Epithelial cell of esophagus (primary cell): ENCODE measurements at regions not wholly inside any gene's neighbourhood (a gene's known extent, or its start where the extent isn't known, plus 50 kb on each side); places are given as distances from the start of the nearest gene placed in this dataset.
"Not testable (repeated sequence)": the region's sequence is repeated elsewhere in the genome, so short reads cannot be mapped to it uniquely, and the experiment has no call there.

Experiments used
- DNase-seq: peaks from one replicate; pipeline ENCODE4 v3.0.0; 2010; ENCODE audit warnings: low read depth
- H3K4me3 ChIP-seq: 2 replicates; pipeline ENCODE4 v1.5.1; 2011; ENCODE audit warnings: mild to moderate bottlenecking, low read length, control low read depth
- TF ChIP-seq, protein P1 (sequence below): IDR thresholded peaks from 2 replicates; pipeline ENCODE4 v1.5.1; 2011; ENCODE audit warnings: low read depth, mild to moderate bottlenecking, low read length, control low read depth, inconsistent platforms; ENCODE audit not compliant: insufficient read depth; ENCODE audit errors: missing control alignments

DNA sequence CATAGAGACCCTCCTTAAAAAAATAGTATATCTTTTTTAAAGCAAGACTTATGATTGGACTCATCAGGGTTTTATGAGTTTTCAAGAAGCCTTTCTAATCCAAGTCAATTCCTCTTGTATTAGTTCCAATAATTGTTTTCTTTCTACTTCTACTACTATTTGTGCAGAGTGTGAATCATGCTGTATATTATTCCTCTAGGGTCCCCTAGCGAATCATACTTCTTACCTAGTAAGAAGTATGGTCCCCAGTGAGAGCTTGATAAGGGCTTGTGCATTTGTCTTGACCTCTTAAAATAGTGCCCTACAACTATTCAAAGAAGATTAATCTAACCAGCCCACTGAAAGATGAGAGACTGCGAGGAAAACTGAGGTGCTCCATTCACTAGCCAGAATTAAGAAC lies 715.7 kb upstream of the ZP4 start:
- TF ChIP-seq, protein P1, sequence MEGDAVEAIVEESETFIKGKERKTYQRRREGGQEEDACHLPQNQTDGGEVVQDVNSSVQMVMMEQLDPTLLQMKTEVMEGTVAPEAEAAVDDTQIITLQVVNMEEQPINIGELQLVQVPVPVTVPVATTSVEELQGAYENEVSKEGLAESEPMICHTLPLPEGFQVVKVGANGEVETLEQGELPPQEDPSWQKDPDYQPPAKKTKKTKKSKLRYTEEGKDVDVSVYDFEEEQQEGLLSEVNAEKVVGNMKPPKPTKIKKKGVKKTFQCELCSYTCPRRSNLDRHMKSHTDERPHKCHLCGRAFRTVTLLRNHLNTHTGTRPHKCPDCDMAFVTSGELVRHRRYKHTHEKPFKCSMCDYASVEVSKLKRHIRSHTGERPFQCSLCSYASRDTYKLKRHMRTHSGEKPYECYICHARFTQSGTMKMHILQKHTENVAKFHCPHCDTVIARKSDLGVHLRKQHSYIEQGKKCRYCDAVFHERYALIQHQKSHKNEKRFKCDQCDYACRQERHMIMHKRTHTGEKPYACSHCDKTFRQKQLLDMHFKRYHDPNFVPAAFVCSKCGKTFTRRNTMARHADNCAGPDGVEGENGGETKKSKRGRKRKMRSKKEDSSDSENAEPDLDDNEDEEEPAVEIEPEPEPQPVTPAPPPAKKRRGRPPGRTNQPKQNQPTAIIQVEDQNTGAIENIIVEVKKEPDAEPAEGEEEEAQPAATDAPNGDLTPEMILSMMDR, result no peak
- no peak for DNase-seq
- H3K4me3 ChIP-seq, result no peak overlapping the region

GRCh38 chr1:238604357-238604756 lies 713.6 kb upstream of the ZP4 start:
- no peak for DNase-seq
- TF ChIP-seq, protein P1, result no peak
- H3K4me3 ChIP-seq, result no peak overlapping the region

- H3K4me3 ChIP-seq, result not testable (repeated sequence)
- TF ChIP-seq, protein P1, result peak; percentile 6
- DNase-seq, result peak; percentile 59
These were observed 710.9 kb upstream of the ZP4 start for GRCh38 chr1:238601604-238602003.

DNA sequence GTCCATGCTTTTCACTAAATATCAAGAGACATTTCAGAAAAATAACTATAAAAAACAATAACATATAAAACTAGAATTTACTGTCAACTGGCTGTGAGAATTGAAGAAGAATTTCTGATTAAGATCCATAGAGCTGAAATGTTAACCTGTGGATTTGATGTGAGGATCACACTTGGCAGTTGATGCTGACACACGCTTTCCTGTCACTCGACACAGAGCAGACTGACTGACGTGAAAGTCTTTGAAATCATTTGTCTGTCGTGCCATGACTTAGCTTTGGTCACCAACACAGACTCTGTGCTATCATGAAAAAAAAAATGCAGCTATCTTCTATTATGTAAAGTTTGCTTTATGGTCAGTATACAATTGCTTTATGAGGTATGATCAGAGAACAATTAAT lies 706.0 kb upstream of the ZP4 start:
- no peak overlapping the region for H3K4me3 ChIP-seq
- no peak for DNase-seq
- TF ChIP-seq, protein P1, result no peak

GRCh38 chr1:238592621-238593020 lies 701.9 kb upstream of the ZP4 start:
- DNase-seq, result peak; percentile 23
- TF ChIP-seq, protein P1, result no peak
- H3K4me3 ChIP-seq, result no peak overlapping the region

DNA sequence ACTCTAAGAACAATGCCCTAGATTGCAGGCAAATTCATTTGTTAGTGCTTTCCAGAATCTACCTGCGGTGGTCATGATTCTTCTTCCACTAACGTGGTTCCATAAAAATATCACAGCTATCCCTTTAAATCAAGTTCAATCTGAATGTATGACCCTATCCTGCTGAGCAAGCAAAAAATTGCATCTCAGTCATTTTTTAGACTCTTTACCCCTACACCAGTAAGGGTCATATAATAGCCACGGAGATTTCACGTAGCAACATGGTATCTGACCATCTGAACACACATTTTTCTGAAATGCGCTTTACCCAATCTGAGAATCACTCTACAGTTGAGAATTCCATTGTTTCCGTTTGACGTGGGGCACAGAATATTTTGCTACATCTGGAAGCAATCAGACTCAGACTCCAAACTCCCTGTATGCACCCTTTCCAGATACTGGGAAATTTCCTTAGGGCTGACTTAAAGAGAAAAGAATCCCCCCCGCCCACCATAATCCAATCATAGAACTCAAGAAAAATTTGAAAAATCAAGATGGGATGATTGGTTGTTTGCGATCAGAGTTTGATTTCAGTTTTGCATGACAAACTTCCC lies 699.2 kb upstream of the ZP4 start:
- H3K4me3 ChIP-seq, result no peak overlapping the region
- DNase-seq, result no peak
- TF ChIP-seq, protein P1, result no peak

DNA sequence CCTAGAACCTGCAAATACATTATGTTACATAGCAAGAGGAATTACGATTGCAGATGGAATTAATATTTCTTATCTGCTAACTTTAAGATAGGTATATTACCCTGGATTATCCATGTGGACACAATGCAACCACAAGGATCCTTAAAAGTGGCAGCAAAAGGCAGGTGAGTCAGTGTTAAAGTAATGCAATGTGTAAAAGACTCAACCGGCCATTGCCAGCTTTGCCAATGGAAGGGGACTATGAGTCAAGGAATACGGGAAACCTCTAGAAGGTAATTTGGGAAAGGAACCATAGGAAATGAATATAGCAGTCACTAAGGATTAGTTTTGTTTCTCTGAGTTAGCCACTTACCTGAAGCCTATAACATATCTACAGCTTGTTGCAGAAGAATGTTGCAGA lies 692.1 kb upstream of the ZP4 start:
- H3K4me3 ChIP-seq, result no peak overlapping the region
- TF ChIP-seq, protein P1, result no peak
- DNase-seq, result peak; percentile 19
